ENCODE measurements at regions not wholly inside any gene's neighbourhood (a gene's known extent, or its start where the extent isn't known, plus 50 kb on each side); places are given as distances from the start of the nearest gene placed in this dataset.
"Not testable (repeated sequence)": the region's sequence is repeated elsewhere in the genome, so short reads cannot be mapped to it uniquely, and the experiment has no call there.

- in situ Hi-C loops (cut with HindIII; ENCODE audit: low pct_unique_long_range_greater_than_20kb, low sequenced_read_pairs): no loop called here
- DNase-seq (ENCODE audit: low read depth): no peak
These were observed 807.7 kb upstream of the AMELY start for GRCh38 chrY:7719271-7719670.

GRCh38 chrY:7718626-7719025, 807.1 kb upstream of the AMELY start:
- in situ Hi-C loops (cut with HindIII; ENCODE audit: low pct_unique_long_range_greater_than_20kb, low sequenced_read_pairs): no loop called here
- DNase-seq (ENCODE audit: low read depth): no peak

- in situ Hi-C loops (cut with HindIII; ENCODE audit: low pct_unique_long_range_greater_than_20kb, low sequenced_read_pairs): no loop called here
- DNase-seq (ENCODE audit: low read depth): no peak
These were observed 806.6 kb upstream of the AMELY start for GRCh38 chrY:7718126-7718525.

GRCh38 chrY:7714426-7714825, 802.9 kb upstream of the AMELY start:
- in situ Hi-C loops (cut with HindIII; ENCODE audit: low pct_unique_long_range_greater_than_20kb, low sequenced_read_pairs): no loop called here
- no peak for DNase-seq (ENCODE audit: low read depth)

- in situ Hi-C loops (cut with HindIII; ENCODE audit: low pct_unique_long_range_greater_than_20kb, low sequenced_read_pairs): not testable (repeated sequence)
These were observed 802.2 kb upstream of the AMELY start for GRCh38 chrY:7713738-7714137.

GRCh38 chrY:7712289-7712688, 800.7 kb upstream of the AMELY start:
- in situ Hi-C loops (cut with HindIII; ENCODE audit: low pct_unique_long_range_greater_than_20kb, low sequenced_read_pairs): no loop called here
- DNase-seq (ENCODE audit: low read depth): no peak

More at GRCh38 chrY:7713738-7714137, 802.2 kb upstream of the AMELY start:
- not testable (repeated sequence) for DNase-seq (ENCODE audit: low read depth)

GRCh38 chrY:7703578-7704140, 792.1 kb upstream of the AMELY start:
- no peak for DNase-seq (ENCODE audit: low read depth)
- in situ Hi-C loops (cut with HindIII; ENCODE audit: low pct_unique_long_range_greater_than_20kb, low sequenced_read_pairs): no loop called here

GRCh38 chrY:7702481-7702880, 790.9 kb upstream of the AMELY start:
- DNase-seq (ENCODE audit: low read depth): no peak
- in situ Hi-C loops (cut with HindIII; ENCODE audit: low pct_unique_long_range_greater_than_20kb, low sequenced_read_pairs): no loop called here

GRCh38 chrY:7701676-7702075, 790.1 kb upstream of the AMELY start:
- in situ Hi-C loops (cut with HindIII; ENCODE audit: low pct_unique_long_range_greater_than_20kb, low sequenced_read_pairs): no loop called here
- no peak for DNase-seq (ENCODE audit: low read depth)

GRCh38 chrY:7697506-7697905, 786.0 kb upstream of the AMELY start:
- in situ Hi-C loops (cut with HindIII; ENCODE audit: low pct_unique_long_range_greater_than_20kb, low sequenced_read_pairs): no loop called here
- DNase-seq (ENCODE audit: low read depth): no peak

GRCh38 chrY:7692701-7693100, 781.1 kb upstream of the AMELY start:
- in situ Hi-C loops (cut with HindIII; ENCODE audit: low pct_unique_long_range_greater_than_20kb, low sequenced_read_pairs): no loop called here
- DNase-seq (ENCODE audit: low read depth): no peak

- in situ Hi-C loops (cut with HindIII; ENCODE audit: low pct_unique_long_range_greater_than_20kb, low sequenced_read_pairs): no loop called here
- DNase-seq (ENCODE audit: low read depth): no peak
These were observed 775.5 kb upstream of the AMELY start for GRCh38 chrY:7687086-7687485.

- in situ Hi-C loops (cut with HindIII; ENCODE audit: low pct_unique_long_range_greater_than_20kb, low sequenced_read_pairs): no loop called here
- DNase-seq (ENCODE audit: low read depth): no peak
These were observed 773.0 kb upstream of the AMELY start for GRCh38 chrY:7684546-7684945.

- in situ Hi-C loops (cut with HindIII; ENCODE audit: low pct_unique_long_range_greater_than_20kb, low sequenced_read_pairs): no loop called here
- DNase-seq (ENCODE audit: low read depth): no peak
These were observed 770.8 kb upstream of the AMELY start for GRCh38 chrY:7682386-7682785.

GRCh38 chrY:7681426-7681825, 769.9 kb upstream of the AMELY start:
- no peak for DNase-seq (ENCODE audit: low read depth)
- in situ Hi-C loops (cut with HindIII; ENCODE audit: low pct_unique_long_range_greater_than_20kb, low sequenced_read_pairs): no loop called here

- DNase-seq (ENCODE audit: low read depth): no peak
- in situ Hi-C loops (cut with HindIII; ENCODE audit: low pct_unique_long_range_greater_than_20kb, low sequenced_read_pairs): no loop called here
These were observed 762.9 kb upstream of the AMELY start for GRCh38 chrY:7674465-7674864.

- DNase-seq (ENCODE audit: low read depth): no peak
- in situ Hi-C loops (cut with HindIII; ENCODE audit: low pct_unique_long_range_greater_than_20kb, low sequenced_read_pairs): no loop called here
These were observed 761.2 kb upstream of the AMELY start for GRCh38 chrY:7672796-7673195.

- DNase-seq (ENCODE audit: low read depth): no peak
- in situ Hi-C loops (cut with HindIII; ENCODE audit: low pct_unique_long_range_greater_than_20kb, low sequenced_read_pairs): no loop called here
These were observed 751.7 kb upstream of the AMELY start for GRCh38 chrY:7663261-7663660.

- in situ Hi-C loops (cut with HindIII; ENCODE audit: low pct_unique_long_range_greater_than_20kb, low sequenced_read_pairs): no loop called here
- DNase-seq (ENCODE audit: low read depth): no peak
These were observed 747.5 kb upstream of the AMELY start for GRCh38 chrY:7659047-7659446.

GRCh38 chrY:7656596-7656995, 745.0 kb upstream of the AMELY start:
- in situ Hi-C loops (cut with HindIII; ENCODE audit: low pct_unique_long_range_greater_than_20kb, low sequenced_read_pairs): no loop called here
- DNase-seq (ENCODE audit: low read depth): no peak

- in situ Hi-C loops (cut with HindIII; ENCODE audit: low pct_unique_long_range_greater_than_20kb, low sequenced_read_pairs): no loop called here
- DNase-seq (ENCODE audit: low read depth): no peak
These were observed 743.4 kb upstream of the AMELY start for GRCh38 chrY:7654985-7655384.

Data from Caki2 (cell line).